Activated CD4-positive, alpha-beta T cell treated with anti-CD3 and anti-CD28 coated beads for 48 hours (primary cell): ENCODE measurements at regions not wholly inside any gene's neighbourhood (a gene's known extent, or its start where the extent isn't known, plus 50 kb on each side); places are given as distances from the start of the nearest gene placed in this dataset.

Experiments
- DNase-seq: peaks from one replicate; pipeline ENCODE4 v3.0.0-alpha.2; 2020

DNA sequence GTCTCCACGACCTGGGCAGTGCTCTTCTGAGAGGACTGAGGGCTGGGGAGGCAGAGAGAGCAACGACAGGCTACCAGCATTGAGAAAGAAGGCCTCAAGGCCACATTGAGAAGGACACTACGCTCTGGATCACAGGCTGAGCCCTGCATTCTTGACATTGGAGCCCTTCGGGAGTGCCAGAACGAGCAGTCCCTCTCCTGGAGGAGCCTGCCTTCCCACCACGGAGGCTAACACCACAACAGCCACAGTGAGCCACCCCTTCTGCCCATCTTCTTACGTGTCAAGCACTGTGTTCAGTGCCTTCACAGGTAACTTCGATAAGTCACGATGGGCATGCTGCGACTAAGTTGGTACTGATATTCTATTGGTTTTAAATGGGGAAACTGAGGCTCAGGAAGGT lies 267.8 kb downstream of the RPS24 start:
- DNase-seq = no peak

- DNase-seq = no peak
These were observed 268.5 kb downstream of the RPS24 start for GRCh38 chr10:78301891-78302738.

DNA sequence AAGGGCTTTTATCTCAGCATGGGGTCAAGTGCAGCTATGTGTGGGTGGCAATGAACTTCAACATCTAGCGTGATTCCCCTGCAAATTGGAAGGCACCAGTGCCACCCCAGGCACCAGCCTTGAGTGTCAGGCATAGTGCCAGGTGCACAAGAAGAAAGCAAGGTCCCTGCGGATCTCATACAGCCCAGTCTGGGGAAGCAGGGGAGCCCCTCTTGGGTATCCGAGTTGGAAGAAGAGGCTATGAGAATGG lies 269.0 kb downstream of the RPS24 start:
- no peak for DNase-seq

GRCh38 chr10:78302989-78303854 lies 269.6 kb downstream of the RPS24 start:
- DNase-seq = peak; percentile 96

DNA sequence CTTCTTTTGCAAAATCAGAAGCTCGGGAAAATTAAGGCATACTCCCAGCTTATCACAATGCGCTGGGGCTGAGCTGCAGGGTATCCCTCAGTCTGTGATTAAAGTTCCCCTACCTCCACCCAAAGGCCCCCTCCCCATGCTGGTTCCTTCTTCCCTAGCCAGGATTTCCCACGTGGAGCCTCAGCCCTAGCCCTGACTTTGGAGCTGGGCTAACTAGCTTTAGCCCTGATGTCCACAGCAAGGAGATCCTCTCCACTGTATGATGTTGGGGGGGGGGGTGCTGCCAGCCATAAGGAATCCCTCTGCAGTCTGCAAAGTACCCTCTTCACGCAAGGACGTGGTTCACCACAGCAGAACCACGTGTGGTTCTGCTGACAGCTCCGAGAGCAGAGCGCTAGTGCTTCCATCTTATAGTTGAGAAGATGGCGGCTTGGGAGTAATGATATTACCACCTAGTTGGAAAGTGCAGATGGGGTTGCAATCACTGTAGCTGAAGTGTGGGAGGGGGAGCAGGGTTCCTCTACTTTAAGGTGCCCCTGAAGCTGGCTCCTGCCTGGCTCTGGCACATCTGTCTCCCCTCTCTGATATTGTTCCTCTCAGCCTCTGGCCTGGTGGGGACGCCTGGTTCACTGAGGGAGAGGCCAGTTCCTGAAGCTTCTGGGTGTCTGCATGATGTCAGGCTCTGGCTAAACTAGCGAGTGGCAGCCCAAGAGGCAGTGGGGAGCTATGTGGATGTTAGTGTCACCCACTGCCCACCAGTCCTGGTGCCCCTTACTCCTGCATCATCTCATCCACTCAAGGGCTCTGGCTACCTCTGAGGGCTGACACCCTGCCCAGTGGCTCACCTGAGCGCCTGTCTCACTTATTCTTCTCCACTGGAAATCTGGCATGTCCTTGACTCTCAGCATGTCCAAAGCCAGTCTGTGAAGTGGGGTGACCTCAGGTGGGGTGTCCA lies 270.7 kb downstream of the RPS24 start:
- no peak for DNase-seq

- DNase-seq = no peak
These were observed 271.6 kb downstream of the RPS24 start for GRCh38 chr10:78305311-78305710.

DNA sequence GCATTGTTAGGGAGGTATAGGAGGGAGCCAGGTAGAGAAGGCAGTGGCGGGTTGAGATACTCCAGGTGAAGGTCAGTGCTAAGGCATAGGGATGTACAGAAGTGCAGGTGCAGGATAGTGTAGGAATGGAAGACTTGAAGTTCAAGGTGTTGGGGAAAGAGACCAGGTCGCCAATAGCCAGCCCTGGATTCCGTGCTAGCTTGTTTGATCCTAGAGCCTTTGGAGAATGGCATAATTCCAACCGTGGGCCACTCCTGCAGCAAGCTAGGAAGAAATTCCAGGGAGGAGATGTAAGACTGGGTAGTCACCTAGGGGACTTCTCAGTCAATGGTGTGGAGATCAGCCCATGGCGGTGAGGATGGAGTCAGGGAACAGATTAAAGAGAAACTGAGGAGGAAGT lies 272.7 kb downstream of the RPS24 start:
- DNase-seq = no peak

DNA sequence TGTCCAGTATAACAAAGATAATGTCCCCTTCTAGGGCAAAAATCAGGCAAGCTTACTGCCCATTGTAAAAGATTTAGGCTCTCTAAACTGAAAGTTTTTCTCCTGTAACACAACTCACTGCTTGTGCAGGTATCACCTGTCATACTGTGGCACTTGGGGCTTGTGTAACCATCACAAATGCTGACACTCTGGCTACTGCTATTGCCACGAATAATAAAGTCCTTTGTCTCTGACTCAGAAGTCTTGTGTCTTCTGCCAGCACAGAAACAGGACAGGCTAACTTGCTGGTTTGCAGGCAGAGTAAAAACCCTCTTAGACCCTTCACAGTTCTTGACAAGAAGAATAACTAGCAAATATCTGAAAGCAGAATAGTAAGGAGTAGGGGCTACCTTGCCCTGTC lies 273.9 kb downstream of the RPS24 start:
- no peak for DNase-seq

- DNase-seq = no peak
These were observed 276.0 kb downstream of the RPS24 start for GRCh38 chr10:78309536-78310237.

DNA sequence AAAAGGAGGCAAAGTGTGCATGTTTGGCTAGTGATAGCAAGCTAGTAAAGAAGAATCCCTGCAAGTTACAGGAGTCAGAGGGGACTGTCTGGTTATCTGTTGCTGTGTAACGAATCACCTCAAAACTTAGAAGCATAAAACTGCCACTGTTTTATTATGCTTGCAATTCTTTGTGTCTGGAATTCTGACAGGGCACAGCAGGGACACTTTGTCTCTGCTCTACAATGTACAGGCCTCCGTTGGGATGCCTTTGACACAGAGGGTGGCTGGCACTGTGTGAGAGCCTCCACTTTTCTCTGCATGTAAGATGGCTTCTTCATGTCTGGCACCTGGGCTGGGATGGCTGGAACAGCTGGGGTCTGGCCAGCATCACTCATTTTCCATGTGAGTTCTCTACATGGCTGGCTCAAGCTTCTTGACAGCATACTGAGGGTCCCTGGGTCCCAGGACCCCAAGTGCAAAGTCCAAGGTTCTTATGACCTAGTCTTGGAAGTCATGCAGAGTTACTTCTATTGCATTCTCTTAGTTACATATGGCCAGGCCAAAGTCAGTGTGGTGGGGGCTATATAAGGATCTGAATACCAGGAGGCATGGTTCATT lies 276.9 kb downstream of the RPS24 start:
- no peak for DNase-seq

DNA sequence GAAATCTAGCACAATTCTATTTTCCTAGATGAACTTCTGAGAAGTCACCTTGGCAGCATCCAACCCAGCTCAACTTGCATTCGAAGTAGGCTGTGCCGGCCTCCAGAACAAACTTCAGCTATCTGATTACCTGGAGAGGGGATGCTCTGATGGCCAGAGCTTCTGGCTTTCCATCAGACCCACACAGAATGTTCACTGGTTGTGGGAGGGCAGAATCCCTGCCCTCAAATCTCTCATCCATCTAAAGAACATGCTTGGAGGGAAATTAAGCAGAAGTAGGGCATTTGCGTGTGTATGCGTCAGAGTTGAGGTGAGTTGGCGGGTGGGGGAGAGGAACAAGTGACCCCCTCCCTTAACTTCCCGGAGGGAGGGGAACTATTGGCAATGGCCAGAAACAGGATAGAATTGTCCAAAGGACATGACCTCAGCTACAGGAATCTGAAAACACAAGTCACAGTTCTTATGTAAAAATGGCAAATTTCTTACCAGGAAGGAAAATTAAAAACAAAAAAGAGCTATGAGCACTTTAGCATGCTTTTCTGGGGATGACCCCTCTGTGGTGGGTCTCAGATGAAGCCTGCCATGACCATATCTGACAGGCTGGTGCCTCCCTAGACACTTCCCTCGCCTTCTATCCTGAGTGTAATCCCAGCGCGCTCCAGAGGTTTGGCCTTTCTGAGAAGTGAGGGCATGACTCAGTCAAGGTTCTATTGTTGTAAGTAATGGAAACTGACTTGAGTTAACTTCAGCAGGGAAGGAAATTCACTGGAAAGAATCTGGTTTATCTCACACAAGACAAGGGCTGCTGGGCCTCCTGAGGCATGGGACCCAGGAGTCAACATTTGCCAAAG lies 278.8 kb downstream of the RPS24 start:
- DNase-seq = no peak

GRCh38 chr10:78313048-78313381 lies 279.4 kb downstream of the RPS24 start:
- no peak for DNase-seq

DNA sequence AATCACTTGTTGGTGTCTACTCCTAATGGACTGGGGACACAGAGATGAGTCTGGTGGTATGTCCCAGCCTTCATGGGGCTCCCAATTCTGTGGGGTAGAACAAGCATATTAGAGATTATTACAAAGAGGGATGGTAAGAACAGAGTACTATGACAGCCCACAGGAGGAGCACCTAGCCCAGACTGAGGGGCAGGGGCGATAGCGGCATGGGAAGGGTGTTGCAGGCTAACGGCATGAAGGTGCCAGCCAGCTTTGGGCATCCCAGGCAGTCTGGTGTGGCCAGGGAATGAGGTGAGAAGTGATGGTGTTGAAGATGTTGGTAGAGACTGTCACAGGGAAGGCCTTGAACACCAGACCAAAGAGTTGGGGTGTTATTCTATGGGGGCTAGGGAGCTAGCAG lies 280.0 kb downstream of the RPS24 start:
- no peak for DNase-seq

GRCh38 chr10:78314651-78315050 lies 281.0 kb downstream of the RPS24 start:
- DNase-seq = no peak

DNA sequence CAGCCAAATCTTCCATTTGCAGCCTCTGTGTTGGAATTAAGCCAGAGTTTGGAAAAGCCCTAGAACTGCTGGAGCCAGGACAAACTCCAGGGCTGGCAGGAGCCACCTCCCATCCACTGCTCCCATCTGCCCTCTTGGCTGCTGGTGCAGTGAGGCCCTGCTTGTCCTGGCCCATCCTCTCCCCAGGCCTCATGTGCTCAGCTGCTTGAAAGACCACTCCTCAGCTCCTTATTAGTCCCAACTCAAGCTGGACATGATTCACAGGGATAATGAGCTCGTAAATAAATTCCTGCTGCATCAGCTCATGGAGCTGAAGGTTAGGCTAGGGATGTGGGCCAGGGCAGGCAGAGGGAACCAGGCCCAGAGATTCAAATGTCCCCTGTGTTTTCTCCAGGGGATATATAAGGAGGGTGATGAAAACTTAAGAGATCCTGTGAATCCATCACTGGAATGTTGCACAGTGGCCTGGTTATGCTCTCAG lies 282.8 kb downstream of the RPS24 start:
- DNase-seq = no peak

GRCh38 chr10:78318305-78318704 lies 284.6 kb downstream of the RPS24 start:
- DNase-seq = no peak

DNA sequence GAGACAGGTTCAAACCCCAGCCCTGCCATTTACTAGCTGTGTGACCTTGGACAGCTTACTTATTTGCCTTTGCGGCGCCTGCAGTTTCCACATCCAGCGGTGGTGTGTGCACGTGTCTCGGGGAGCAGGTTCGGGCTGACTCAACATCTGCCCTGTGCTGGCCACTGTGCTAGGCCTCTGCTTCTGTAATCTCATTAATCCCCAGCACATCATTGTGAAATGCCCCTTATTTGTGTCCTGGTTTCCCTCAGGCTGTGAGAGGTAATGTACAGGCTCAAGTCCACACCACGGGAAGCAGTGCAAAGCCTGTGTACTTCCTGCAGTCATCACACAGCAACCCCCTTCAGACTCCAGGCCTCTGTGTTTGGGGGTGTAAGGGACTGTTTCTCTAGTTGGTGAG lies 285.7 kb downstream of the RPS24 start:
- no peak for DNase-seq

DNA sequence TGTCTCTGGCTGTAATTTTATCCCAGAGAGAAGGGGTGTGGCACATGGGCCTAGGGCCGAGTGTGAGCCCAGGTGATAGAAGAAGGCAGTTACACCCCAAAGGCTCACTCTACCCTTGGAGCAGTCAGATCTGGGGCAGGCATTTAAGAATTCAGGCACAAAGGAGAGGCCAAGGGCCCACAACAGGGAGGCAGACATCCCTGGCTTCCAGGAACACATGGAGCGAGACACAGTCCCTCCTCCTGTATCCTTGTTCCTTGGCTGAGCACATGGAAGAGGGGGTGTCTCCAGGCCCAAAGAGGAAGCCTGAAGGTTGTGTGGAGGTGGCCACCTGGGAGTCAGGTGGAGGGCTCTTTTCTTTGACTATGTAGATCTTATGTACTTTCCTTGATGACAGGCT lies 286.2 kb downstream of the RPS24 start:
- no peak for DNase-seq

- DNase-seq = no peak
These were observed 286.8 kb downstream of the RPS24 start for GRCh38 chr10:78320506-78320905.

DNA sequence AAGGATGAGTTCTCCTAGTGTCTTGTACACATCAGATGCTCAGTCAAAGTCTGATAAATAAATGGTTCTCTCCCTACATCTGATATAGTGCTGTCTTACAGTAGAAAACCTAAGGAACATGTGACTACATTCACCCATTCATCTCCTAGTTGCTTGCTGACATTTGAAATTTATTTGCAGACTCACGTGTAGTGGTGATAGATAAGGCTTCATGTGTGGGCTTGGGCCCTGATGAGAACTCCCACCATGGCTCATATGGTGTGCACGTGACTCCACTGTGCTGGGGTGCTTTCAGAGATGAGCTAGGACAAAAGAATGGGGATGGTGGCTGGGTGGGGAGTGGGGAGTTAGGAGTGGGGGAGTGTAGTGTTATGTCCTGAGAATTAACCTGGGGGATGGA lies 287.3 kb downstream of the RPS24 start:
- DNase-seq = no peak

DNA sequence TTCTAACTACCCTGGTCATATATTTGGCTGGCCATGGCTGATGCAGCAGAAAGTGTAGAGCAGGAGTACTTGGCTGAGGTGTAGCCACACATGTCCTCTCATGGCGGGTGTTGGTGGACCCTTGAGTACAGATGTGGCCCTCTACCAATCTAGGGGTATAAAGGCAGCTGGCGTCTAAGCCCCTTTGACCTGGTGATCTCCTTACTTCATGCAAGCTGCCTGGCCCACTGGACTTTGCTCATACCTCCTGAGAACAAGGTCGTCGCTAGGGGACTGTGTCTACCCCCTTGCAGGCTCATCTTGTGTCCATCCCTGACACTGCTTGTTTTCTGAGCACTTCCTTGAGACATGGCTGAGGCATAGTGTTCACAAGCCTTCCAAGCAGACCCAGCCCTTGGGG lies 287.8 kb downstream of the RPS24 start:
- no peak for DNase-seq
